DMS114 treated with DMSO at 0.1 percent for 48 hours (cell line): ENCODE measurements at regions not wholly inside any gene's neighbourhood (a gene's known extent, or its start where the extent isn't known, plus 50 kb on each side); places are given as distances from the start of the nearest gene placed in this dataset.

Source experiments
- DNase-seq: peaks from one replicate; lab custom pipeline; 2025; ENCODE audit not compliant: unreplicated experiment; lab: John Stamatoyannopoulos, UW

GRCh38 chr15:47824147-47824546 is 106.8 kb downstream of the SEMA6D start:
- DNase-seq: no peak

GRCh38 chr15:47829667-47830066 is 112.4 kb downstream of the SEMA6D start:
- no peak for DNase-seq

- DNase-seq: no peak
Measured at GRCh38 chr15:47834093-47834492, 116.8 kb downstream of the SEMA6D start.

GRCh38 chr15:47839233-47839825 is 122.0 kb downstream of the SEMA6D start:
- no peak for DNase-seq

GRCh38 chr15:47843124-47843663 is 125.9 kb downstream of the SEMA6D start:
- no peak for DNase-seq

- DNase-seq: no peak
Measured at GRCh38 chr15:47844437-47844836, 127.1 kb downstream of the SEMA6D start.

- DNase-seq: no peak
Measured at GRCh38 chr15:47846128-47846868, 129.0 kb downstream of the SEMA6D start.

GRCh38 chr15:47846876-47847275 is 129.6 kb downstream of the SEMA6D start:
- no peak for DNase-seq

GRCh38 chr15:47856071-47856470 is 138.8 kb downstream of the SEMA6D start:
- DNase-seq: no peak

- no peak for DNase-seq
Measured at GRCh38 chr15:47857014-47857775, 139.9 kb downstream of the SEMA6D start.

- no peak for DNase-seq
Measured at GRCh38 chr15:47857776-47858167, 140.5 kb downstream of the SEMA6D start.

GRCh38 chr15:47861111-47861903 is 144.0 kb downstream of the SEMA6D start:
- DNase-seq: no peak

GRCh38 chr15:47862402-47862801 is 145.1 kb downstream of the SEMA6D start:
- no peak for DNase-seq

GRCh38 chr15:47866446-47866845 is 149.1 kb downstream of the SEMA6D start:
- DNase-seq: no peak

GRCh38 chr15:47870300-47870955 is 153.1 kb downstream of the SEMA6D start:
- no peak for DNase-seq

GRCh38 chr15:47870956-47871625 is 153.8 kb downstream of the SEMA6D start:
- DNase-seq: no peak

GRCh38 chr15:47872208-47872607 is 154.9 kb downstream of the SEMA6D start:
- no peak for DNase-seq

GRCh38 chr15:47872869-47873432 is 155.6 kb downstream of the SEMA6D start:
- no peak for DNase-seq

GRCh38 chr15:47876986-47877385 is 159.7 kb downstream of the SEMA6D start:
- DNase-seq: no peak

GRCh38 chr15:47877836-47878235 is 160.5 kb downstream of the SEMA6D start:
- no peak for DNase-seq
